GM10248 (cell line): ENCODE measurements at regions not wholly inside any gene's neighbourhood (a gene's known extent, or its start where the extent isn't known, plus 50 kb on each side); places are given as distances from the start of the nearest gene placed in this dataset.

Experiments used
- CTCF ChIA-PET: fragments of 300-600 bp; sonication (Branson Sonifier 250); formaldehyde crosslinking; extraction: SDS; loops from one replicate; lab custom pipeline; 2021; ENCODE audit warnings: antibody characterized with exemption; lab: Yijun Ruan, JAX
- POLR2A ChIA-PET: fragments of 350-650 bp; sonication (Branson Sonifier 250); formaldehyde crosslinking; extraction: SDS; loops from one replicate; lab custom pipeline; 2020; ENCODE audit warnings: antibody characterized with exemption; lab: Yijun Ruan, JAX
- DNase-seq: peaks from one replicate; pipeline ENCODE4 v3.0.0; 2012; ENCODE audit errors: extremely low spot score
- CTCF ChIP-seq: IDR thresholded peaks from 2 replicates; pipeline ENCODE4 v1.5.1; 2012; ENCODE audit warnings: mild to moderate bottlenecking, low read depth; ENCODE audit errors: extremely low read depth, missing control alignments, control extremely low read depth

- no peak for DNase-seq
- CTCF ChIA-PET, result no interaction called here
- TF ChIP-seq CTCF, result no peak
- POLR2A ChIA-PET, result no interaction called here
These were observed 92.0 kb downstream of the GPR85 start for GRCh38 chr7:112994656-112995055.

- POLR2A ChIA-PET, result no interaction called here
- no peak for TF ChIP-seq CTCF
- CTCF ChIA-PET, result no interaction called here
- no peak for DNase-seq
These were observed 96.0 kb downstream of the GPR85 start for GRCh38 chr7:112990624-112991023.

GRCh38 chr7:112989531-112989930, 97.1 kb downstream of the GPR85 start:
- ChIA-PET CTCF (no interaction called here), POLR2A (no interaction called here)
- TF ChIP-seq CTCF, result no peak
- DNase-seq, result no peak

GRCh38 chr7:112987171-112987570, 99.5 kb downstream of the GPR85 start:
- no peak for DNase-seq
- CTCF ChIA-PET, result interaction anchor here (1.0 to 1.1 kb wide), 3 partner anchors 14 to 138 kb away, joined by 3 to 4 read pairs (median 3); no protein-coding TSS in a partner anchor
- POLR2A ChIA-PET, result no interaction called here
- no peak for TF ChIP-seq CTCF

GRCh38 chr7:112986256-112987031, 100.2 kb downstream of the GPR85 start:
- CTCF ChIA-PET, result no interaction called here
- POLR2A ChIA-PET, result no interaction called here

GRCh38 chr7:112985377-112985987, 101.1 kb downstream of the GPR85 start:
- no peak for TF ChIP-seq CTCF
- POLR2A ChIA-PET, result no interaction called here
- CTCF ChIA-PET, result no interaction called here
- DNase-seq, result no peak

More at GRCh38 chr7:112986256-112987031, 100.2 kb downstream of the GPR85 start:
- no peak for DNase-seq
- no peak for TF ChIP-seq CTCF
